ENCODE measurements at regions not wholly inside any gene's neighbourhood (a gene's known extent, or its start where the extent isn't known, plus 50 kb on each side); places are given as distances from the start of the nearest gene placed in this dataset.
"Not testable (repeated sequence)": the region's sequence is repeated elsewhere in the genome, so short reads cannot be mapped to it uniquely, and the experiment has no call there.

- no peak overlapping the region for H2AFZ ChIP-seq (ENCODE audit: low read length)
- TF ChIP-seq EZH2phosphoT487 (IDR thresholded peaks at IDR 0.05; ENCODE audit: borderline replicate concordance), result no peak
- TF ChIP-seq CTCF (conservative IDR thresholded peaks at IDR 0.05; ENCODE audit: low read length), result no peak
- H3K27me3 ChIP-seq (ENCODE audit: insufficient read depth, low read length, poor library complexity, severe bottlenecking), result no peaks in the 10 kb centered on the region
- no peaks in the 10 kb centered on the region for H3K4me1 ChIP-seq (ENCODE audit: insufficient read depth, low read length, poor library complexity, severe bottlenecking)
- H4K20me1 ChIP-seq (ENCODE audit: insufficient read depth, low read length, poor library complexity, severe bottlenecking), result no peaks in the 10 kb centered on the region
- H3F3A ChIP-seq (ENCODE audit: low read depth), result no peaks in the 10 kb centered on the region
- no peaks in the 10 kb centered on the region for H3K9me2 ChIP-seq (replicated peaks; ENCODE audit: low read depth, low read length)
- no peak overlapping the region for H3K9ac ChIP-seq (ENCODE audit: low read depth, low read length, poor library complexity, severe bottlenecking)
- H3K79me2 ChIP-seq (ENCODE audit: insufficient read depth, low read length), result no peaks in the 10 kb centered on the region
- H3K9me3 ChIP-seq (ENCODE audit: insufficient read depth, low read depth, low read length), result no peaks in the 10 kb centered on the region
- H3K4me3 ChIP-seq (ENCODE audit: low read length, poor library complexity, severe bottlenecking), result no peak overlapping the region
- no peaks in the 10 kb centered on the region for H3K36me3 ChIP-seq (ENCODE audit: insufficient read depth, low read length)
- H3K4me2 ChIP-seq (ENCODE audit: low read depth, low read length, poor library complexity, severe bottlenecking), result no peak overlapping the region
Measured at GRCh38 chr1:176325664-176326063, 118.6 kb upstream of the COP1 start.

- no peak overlapping the region for H3K4me2 ChIP-seq (ENCODE audit: low read depth, low read length, poor library complexity, severe bottlenecking)
- no peak overlapping the region for H3K4me3 ChIP-seq (ENCODE audit: low read length, poor library complexity, severe bottlenecking)
- no peaks in the 10 kb centered on the region for H3K9me3 ChIP-seq (ENCODE audit: insufficient read depth, low read depth, low read length)
- no peak overlapping the region for H3K9ac ChIP-seq (ENCODE audit: low read depth, low read length, poor library complexity, severe bottlenecking)
- H3K27me3 ChIP-seq (ENCODE audit: insufficient read depth, low read length, poor library complexity, severe bottlenecking), result no peaks in the 10 kb centered on the region
- H3K79me2 ChIP-seq (ENCODE audit: insufficient read depth, low read length), result no peaks in the 10 kb centered on the region
- H4K20me1 ChIP-seq (ENCODE audit: insufficient read depth, low read length, poor library complexity, severe bottlenecking), result no peaks in the 10 kb centered on the region
- no peaks in the 10 kb centered on the region for H3K36me3 ChIP-seq (ENCODE audit: insufficient read depth, low read length)
- H3K4me1 ChIP-seq (ENCODE audit: insufficient read depth, low read length, poor library complexity, severe bottlenecking), result no peaks in the 10 kb centered on the region
- no peak overlapping the region for H2AFZ ChIP-seq (ENCODE audit: low read length)
- TF ChIP-seq EZH2phosphoT487 (IDR thresholded peaks at IDR 0.05; ENCODE audit: borderline replicate concordance), result no peak
- TF ChIP-seq CTCF (conservative IDR thresholded peaks at IDR 0.05; ENCODE audit: low read length), result no peak
- no peaks in the 10 kb centered on the region for H3K9me2 ChIP-seq (replicated peaks; ENCODE audit: low read depth, low read length)
- no peaks in the 10 kb centered on the region for H3F3A ChIP-seq (ENCODE audit: low read depth)
Measured at GRCh38 chr1:176323472-176323871, 116.4 kb upstream of the COP1 start.

- no peaks in the 10 kb centered on the region for H3F3A ChIP-seq (ENCODE audit: low read depth)
- no peaks in the 10 kb centered on the region for H3K9me3 ChIP-seq (ENCODE audit: insufficient read depth, low read depth, low read length)
- no peak overlapping the region for H3K4me2 ChIP-seq (ENCODE audit: low read depth, low read length, poor library complexity, severe bottlenecking)
- no peaks in the 10 kb centered on the region for H3K36me3 ChIP-seq (ENCODE audit: insufficient read depth, low read length)
- no peak overlapping the region for H3K9ac ChIP-seq (ENCODE audit: low read depth, low read length, poor library complexity, severe bottlenecking)
- no peaks in the 10 kb centered on the region for H4K20me1 ChIP-seq (ENCODE audit: insufficient read depth, low read length, poor library complexity, severe bottlenecking)
- H3K9me2 ChIP-seq (replicated peaks; ENCODE audit: low read depth, low read length), result no peaks in the 10 kb centered on the region
- no peak for TF ChIP-seq CTCF (conservative IDR thresholded peaks at IDR 0.05; ENCODE audit: low read length)
- TF ChIP-seq EZH2phosphoT487 (IDR thresholded peaks at IDR 0.05; ENCODE audit: borderline replicate concordance), result no peak
- no peak overlapping the region for H2AFZ ChIP-seq (ENCODE audit: low read length)
- H3K27me3 ChIP-seq (ENCODE audit: insufficient read depth, low read length, poor library complexity, severe bottlenecking), result no peaks in the 10 kb centered on the region
- no peak overlapping the region for H3K4me3 ChIP-seq (ENCODE audit: low read length, poor library complexity, severe bottlenecking)
- H3K79me2 ChIP-seq (ENCODE audit: insufficient read depth, low read length), result no peaks in the 10 kb centered on the region
- H3K4me1 ChIP-seq (ENCODE audit: insufficient read depth, low read length, poor library complexity, severe bottlenecking), result no peaks in the 10 kb centered on the region
Measured at GRCh38 chr1:176315519-176316220, 108.6 kb upstream of the COP1 start.

GRCh38 chr1:176296602-176297001 lies 89.5 kb upstream of the COP1 start:
- H4K20me1 ChIP-seq (ENCODE audit: insufficient read depth, low read length, poor library complexity, severe bottlenecking); H3K9me2 ChIP-seq (replicated peaks; ENCODE audit: low read depth, low read length); H3K27me3 ChIP-seq (ENCODE audit: insufficient read depth, low read length, poor library complexity, severe bottlenecking); H3F3A ChIP-seq (ENCODE audit: low read depth); H3K36me3 ChIP-seq (ENCODE audit: insufficient read depth, low read length); H2AFZ ChIP-seq (ENCODE audit: low read length); H3K9ac ChIP-seq (ENCODE audit: low read depth, low read length, poor library complexity, severe bottlenecking); H3K9me3 ChIP-seq (ENCODE audit: insufficient read depth, low read depth, low read length); H3K4me1 ChIP-seq (ENCODE audit: insufficient read depth, low read length, poor library complexity, severe bottlenecking); H3K4me2 ChIP-seq (ENCODE audit: low read depth, low read length, poor library complexity, severe bottlenecking); H3K79me2 ChIP-seq (ENCODE audit: insufficient read depth, low read length); H3K4me3 ChIP-seq (ENCODE audit: low read length, poor library complexity, severe bottlenecking): not testable (repeated sequence)
